Activated CD4-positive, alpha-beta T cell treated with anti-CD3 and anti-CD28 coated beads for 48 hours (primary cell): ENCODE measurements at regions not wholly inside any gene's neighbourhood (a gene's known extent, or its start where the extent isn't known, plus 50 kb on each side); places are given as distances from the start of the nearest gene placed in this dataset.
A peak's percentile ranks its signal among the peaks of the same experiment; 100 is the strongest.
"Not testable (repeated sequence)": the region's sequence is repeated elsewhere in the genome, so short reads cannot be mapped to it uniquely, and the experiment has no call there.

Experiments used
- DNase-seq: peaks from one replicate; pipeline ENCODE4 v3.0.0-alpha.2; 2020

- DNase-seq: no peak
Observed at GRCh38 chr1:232335741-232336293, 294.1 kb downstream of the SIPA1L2 start.

- peak; percentile 8 for DNase-seq
Observed at GRCh38 chr1:232335261-232335660, 294.7 kb downstream of the SIPA1L2 start.

- DNase-seq: no peak
Observed at GRCh38 chr1:232334811-232335210, 295.1 kb downstream of the SIPA1L2 start.

- DNase-seq: no peak
Observed at GRCh38 chr1:232334246-232334645, 295.7 kb downstream of the SIPA1L2 start.

GRCh38 chr1:232333419-232333767 lies 296.5 kb downstream of the SIPA1L2 start:
- DNase-seq: no peak

GRCh38 chr1:232332710-232333418 lies 297.1 kb downstream of the SIPA1L2 start:
- not testable (repeated sequence) for DNase-seq

- DNase-seq: no peak
Observed at GRCh38 chr1:232329103-232329813, 300.7 kb downstream of the SIPA1L2 start.

- DNase-seq: no peak
Observed at GRCh38 chr1:232328486-232329102, 301.3 kb downstream of the SIPA1L2 start.

- no peak for DNase-seq
Observed at GRCh38 chr1:232327899-232328298, 302.0 kb downstream of the SIPA1L2 start.

GRCh38 chr1:232327269-232327668 lies 302.7 kb downstream of the SIPA1L2 start:
- DNase-seq: no peak

- no peak for DNase-seq
Observed at GRCh38 chr1:232322162-232322734, 307.7 kb downstream of the SIPA1L2 start.

- DNase-seq: no peak
Observed at GRCh38 chr1:232319518-232320210, 310.3 kb downstream of the SIPA1L2 start.

GRCh38 chr1:232319072-232319471 lies 310.9 kb downstream of the SIPA1L2 start:
- no peak for DNase-seq

- DNase-seq: no peak
Observed at GRCh38 chr1:232318143-232318542, 311.8 kb downstream of the SIPA1L2 start.

- no peak for DNase-seq
Observed at GRCh38 chr1:232317350-232317749, 312.6 kb downstream of the SIPA1L2 start.

- no peak for DNase-seq
Observed at GRCh38 chr1:232316864-232317263, 313.1 kb downstream of the SIPA1L2 start.

- DNase-seq: not testable (repeated sequence)
Observed at GRCh38 chr1:232313876-232314275, 316.1 kb downstream of the SIPA1L2 start.

- DNase-seq: no peak
Observed at GRCh38 chr1:232310541-232310940, 319.4 kb downstream of the SIPA1L2 start.

- no peak for DNase-seq
Observed at GRCh38 chr1:232308616-232309015, 321.3 kb downstream of the SIPA1L2 start.

GRCh38 chr1:232307296-232308017 lies 322.5 kb downstream of the SIPA1L2 start:
- DNase-seq: no peak

GRCh38 chr1:232306269-232306961 lies 323.5 kb downstream of the SIPA1L2 start:
- DNase-seq: no peak
